DMS53 treated with DMSO at 0.1 percent for 48 hours (cell line): ENCODE measurements at regions not wholly inside any gene's neighbourhood (a gene's known extent, or its start where the extent isn't known, plus 50 kb on each side); places are given as distances from the start of the nearest gene placed in this dataset.
A peak's percentile ranks its signal among the peaks of the same experiment; 100 is the strongest.

ENCODE experiments used
- DNase-seq: peaks from one replicate; lab custom pipeline; 2025; ENCODE audit not compliant: unreplicated experiment; lab: John Stamatoyannopoulos, UW

- no peak for DNase-seq
Observed at GRCh38 chr6:133818320-133818719, 70.6 kb upstream of the TCF21 start.

- no peak for DNase-seq
Observed at GRCh38 chr6:133820208-133820607, 68.7 kb upstream of the TCF21 start.

GRCh38 chr6:133827766-133828165 is 61.1 kb upstream of the TCF21 start:
- DNase-seq, result no peak

GRCh38 chr6:133833949-133834359 is 55.0 kb upstream of the TCF21 start:
- DNase-seq, result no peak

GRCh38 chr6:133834472-133835170 is 54.3 kb upstream of the TCF21 start:
- DNase-seq, result no peak

- peak; percentile 2 for DNase-seq
Observed at GRCh38 chr6:133835901-133836300, 53.0 kb upstream of the TCF21 start.

- DNase-seq, result peak; percentile 81
Observed at GRCh38 chr6:133837801-133838349, 51.0 kb upstream of the TCF21 start.
